T-helper 1 cell (primary cell): ENCODE measurements at regions not wholly inside any gene's neighbourhood (a gene's known extent, or its start where the extent isn't known, plus 50 kb on each side); places are given as distances from the start of the nearest gene placed in this dataset.
"Not testable (repeated sequence)": the region's sequence is repeated elsewhere in the genome, so short reads cannot be mapped to it uniquely, and the experiment has no call there.

ENCODE experiments used
- DNase-seq, 5 donors: peaks; one replicate each; pipeline ENCODE4 v3.0.0-alpha.2; 2012 to 2020

- no peak for DNase-seq
These were observed 96.2 kb downstream of the FASLG start for GRCh38 chr1:172755099-172755498.

DNA sequence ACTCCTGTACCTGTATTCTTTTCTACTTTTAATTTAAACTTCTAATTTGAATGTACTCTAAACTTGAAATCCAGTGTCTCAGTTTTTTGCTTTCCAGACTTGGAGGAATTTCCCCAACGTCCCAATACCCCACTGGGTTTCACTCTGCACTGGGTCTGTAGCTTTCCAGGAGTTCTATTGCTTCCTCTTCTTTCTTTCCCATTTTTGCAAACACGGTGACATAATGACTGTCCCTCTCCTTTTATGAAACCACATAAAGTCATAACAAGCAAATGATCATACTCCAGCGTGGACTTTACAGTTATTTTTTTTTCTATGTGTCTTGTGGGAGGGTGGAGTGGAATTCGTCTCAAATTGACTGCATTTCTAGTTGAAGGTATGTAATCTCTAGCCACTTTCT lies 97.1 kb downstream of the FASLG start:
- no peak for DNase-seq

GRCh38 chr1:172758259-172758658 lies 99.4 kb downstream of the FASLG start:
- no peak for DNase-seq

GRCh38 chr1:172760121-172760520 lies 101.2 kb downstream of the FASLG start:
- no peak for DNase-seq

DNA sequence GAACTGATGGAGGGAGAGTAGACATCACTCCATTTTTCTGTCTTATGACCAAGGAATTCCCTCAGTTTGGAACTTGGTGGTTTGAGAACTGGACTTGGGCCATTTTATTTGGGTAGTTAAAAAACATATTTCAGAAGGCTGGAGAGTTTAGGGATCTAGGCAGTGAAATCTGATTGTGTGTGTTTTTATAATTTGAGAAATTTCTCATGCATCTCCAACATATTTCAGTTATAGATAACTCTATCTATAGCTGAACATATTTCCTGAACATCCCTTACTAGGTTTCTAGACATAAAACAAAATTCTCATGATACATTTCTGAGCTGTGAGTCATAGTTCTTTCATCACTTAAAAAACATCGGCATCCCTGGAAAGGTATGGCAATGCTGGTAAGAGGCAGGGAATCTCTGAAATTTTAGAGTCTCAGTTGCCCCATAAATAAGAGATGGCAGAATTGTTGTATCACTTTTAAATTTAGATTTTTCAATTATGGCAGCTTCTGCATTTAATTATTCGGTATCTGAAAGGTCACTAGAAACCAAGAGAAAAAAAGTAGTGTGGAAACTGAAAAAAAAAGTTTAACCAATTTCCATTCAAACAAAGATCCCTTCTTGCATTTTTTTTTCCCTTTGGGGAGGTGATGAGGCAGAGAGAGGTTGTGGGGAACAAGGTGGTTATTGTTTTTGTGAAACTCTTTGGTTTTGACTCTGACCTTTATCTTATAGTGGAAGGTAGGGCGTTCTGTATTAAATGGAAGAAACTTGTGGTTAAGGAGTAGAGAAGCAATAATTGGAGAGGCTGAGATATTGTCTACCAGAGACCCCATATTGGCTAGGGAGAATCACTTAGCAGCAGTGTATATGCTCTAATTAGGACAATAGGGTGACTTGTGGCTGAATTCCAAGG lies 102.9 kb downstream of the FASLG start:
- DNase-seq = no peak

DNA sequence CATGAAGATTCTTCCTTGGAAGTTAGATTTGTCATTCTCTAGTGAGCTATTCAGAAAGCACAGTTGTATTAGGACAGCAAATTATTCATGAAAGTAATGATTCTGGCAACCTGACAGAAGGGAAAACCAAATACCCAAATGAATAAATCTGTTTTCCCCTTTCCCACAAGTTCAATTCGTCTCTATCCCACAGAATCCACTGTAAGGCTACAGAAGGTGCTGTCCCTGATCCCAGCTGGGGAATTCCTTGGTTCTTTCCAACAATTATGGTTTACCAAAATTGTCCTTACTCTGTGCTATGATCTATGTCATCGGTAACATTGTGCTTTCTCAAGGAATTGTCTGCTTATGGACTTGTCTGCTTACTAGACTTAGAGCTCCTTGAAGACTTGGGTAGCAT lies 104.2 kb downstream of the FASLG start:
- no peak for DNase-seq

- DNase-seq = peak in 1 of 5 donors; percentile 15
These were observed 105.5 kb downstream of the FASLG start for GRCh38 chr1:172764378-172764777.

GRCh38 chr1:172766462-172766861 lies 107.6 kb downstream of the FASLG start:
- DNase-seq = no peak

- DNase-seq = no peak
These were observed 111.2 kb downstream of the FASLG start for GRCh38 chr1:172770071-172770470.

DNA sequence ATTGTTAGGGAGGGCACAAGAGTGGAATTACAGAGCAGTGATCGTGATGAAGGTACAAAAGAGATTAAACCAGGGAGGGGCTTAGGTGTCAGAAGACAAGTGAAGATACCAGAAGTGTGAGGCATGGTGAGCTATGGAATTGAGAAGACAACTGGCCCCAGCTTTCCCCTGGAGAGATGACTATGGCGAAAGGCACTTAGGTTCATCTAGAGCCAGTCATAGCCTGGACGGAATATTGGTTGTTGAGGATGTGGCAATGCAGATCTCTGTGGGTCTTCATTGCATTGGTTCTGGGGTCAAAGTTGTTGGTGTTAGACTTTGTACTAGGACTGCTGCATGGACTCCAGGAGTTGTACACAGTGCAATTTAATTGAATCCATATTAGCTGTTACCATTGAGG lies 115.7 kb downstream of the FASLG start:
- no peak for DNase-seq

GRCh38 chr1:172775606-172776005 lies 116.7 kb downstream of the FASLG start:
- DNase-seq = no peak

- DNase-seq = no peak
These were observed 117.2 kb downstream of the FASLG start for GRCh38 chr1:172776071-172776470.

GRCh38 chr1:172777767-172778166 lies 118.9 kb downstream of the FASLG start:
- DNase-seq = no peak

DNA sequence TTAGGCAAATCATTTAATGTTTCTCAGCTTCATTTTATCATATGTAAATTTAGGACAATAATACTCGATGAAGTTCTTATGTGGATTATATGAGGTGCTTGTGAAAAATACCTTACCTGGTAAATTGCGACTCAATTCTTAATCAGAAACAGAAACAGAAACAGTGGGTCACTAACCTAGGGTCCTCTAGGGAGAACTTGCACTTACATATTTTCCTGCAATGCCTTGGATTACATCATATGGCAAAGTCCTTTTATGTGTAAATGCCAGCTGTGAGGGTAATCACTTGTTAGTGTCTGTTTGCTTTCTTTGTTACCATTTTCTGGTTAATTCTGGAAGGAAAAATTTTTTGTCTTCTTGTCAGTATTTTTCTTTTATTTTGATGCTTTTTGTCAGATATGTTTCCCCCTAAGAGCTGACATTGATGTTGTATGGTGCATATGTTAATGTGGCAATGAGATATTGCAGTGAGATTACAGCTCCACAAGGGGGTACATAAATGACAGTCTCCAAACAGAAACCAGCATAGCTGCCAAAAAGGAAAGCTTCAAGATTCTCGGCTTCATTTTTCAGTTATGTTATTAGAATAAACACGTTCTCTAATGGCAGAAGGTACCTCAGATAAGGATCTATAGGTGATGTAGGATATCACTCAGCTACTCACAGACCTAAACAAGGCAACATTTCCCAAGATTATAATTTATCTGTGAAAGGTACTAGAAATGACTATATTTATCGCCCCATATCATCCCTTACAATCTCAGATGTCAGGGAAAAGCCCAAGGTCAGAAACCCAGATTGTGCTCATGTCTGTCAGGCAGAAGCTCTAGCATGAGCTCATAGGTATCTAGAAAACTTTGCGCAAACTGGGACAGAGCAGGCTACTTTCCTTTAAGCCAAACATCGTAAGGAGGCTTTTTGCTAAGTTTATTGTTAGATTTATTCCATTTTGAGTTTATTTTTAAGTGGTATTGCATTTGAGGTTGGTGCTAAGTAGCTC lies 119.9 kb downstream of the FASLG start:
- peak in 1 of 5 donors; percentile 56 for DNase-seq

GRCh38 chr1:172779491-172779890 lies 120.6 kb downstream of the FASLG start:
- DNase-seq = no peak

GRCh38 chr1:172781513-172782140 lies 122.7 kb downstream of the FASLG start:
- no peak for DNase-seq

DNA sequence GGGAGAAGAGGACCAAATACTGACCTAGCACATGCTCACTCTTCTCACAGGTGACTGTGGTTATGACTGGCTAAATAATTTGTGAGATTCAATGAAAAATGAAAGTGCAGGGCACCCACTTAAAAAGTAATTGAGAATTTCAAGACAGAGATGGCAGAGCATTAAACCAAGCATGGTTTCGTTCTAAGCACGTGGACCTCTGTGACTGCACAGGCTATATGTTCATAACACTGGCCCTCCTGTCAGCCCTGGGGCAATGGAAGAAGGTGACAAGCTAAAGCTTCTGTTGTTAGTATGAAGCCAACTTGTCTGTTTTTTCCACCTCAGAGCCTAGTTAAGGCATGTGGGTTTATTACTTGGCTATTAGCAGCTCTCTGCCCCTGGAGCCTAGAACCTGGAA lies 130.9 kb downstream of the FASLG start:
- DNase-seq = no peak

- no peak for DNase-seq
These were observed 131.3 kb downstream of the FASLG start for GRCh38 chr1:172790245-172790644.

DNA sequence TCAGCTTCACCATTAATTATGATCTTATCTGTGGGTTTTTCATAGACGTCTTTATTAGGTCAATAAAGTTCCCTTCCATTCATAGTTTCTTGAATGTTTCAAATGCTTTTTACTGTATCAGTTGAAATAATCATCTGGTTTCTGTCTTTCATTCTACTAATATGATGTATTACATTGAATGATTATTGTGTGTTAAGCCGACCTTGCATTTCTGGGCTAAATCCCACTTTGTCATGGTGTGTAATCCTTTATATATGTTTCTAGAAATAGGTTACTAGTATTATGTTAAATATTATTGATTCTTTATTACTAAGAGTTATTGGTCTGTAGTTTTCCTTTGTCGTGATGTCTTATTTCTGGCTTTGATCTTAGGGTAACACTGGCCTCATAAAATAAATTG lies 134.9 kb downstream of the FASLG start:
- DNase-seq = no peak

GRCh38 chr1:172795741-172796140 lies 136.8 kb downstream of the FASLG start:
- DNase-seq = no peak

DNA sequence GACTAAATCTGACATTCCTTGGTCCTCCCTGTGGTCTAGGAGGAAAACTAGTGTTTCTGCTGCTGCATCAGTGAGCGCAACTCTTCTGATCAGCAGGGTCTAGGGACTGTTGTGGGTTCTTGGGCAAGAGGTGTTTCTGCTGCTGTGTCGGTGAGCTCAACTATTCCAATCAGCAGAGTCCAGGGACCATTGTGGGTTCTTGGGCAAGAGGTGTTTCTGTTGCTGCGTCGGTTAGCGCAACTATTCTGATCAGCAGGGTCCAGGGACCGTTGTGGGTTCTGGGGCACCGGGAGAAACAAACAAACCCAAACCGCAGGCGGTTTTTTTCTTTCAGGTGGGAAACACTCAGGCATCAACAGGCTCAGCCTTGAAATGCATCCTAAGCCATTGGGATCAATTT lies 140.9 kb downstream of the FASLG start:
- not testable (repeated sequence) for DNase-seq

DNA sequence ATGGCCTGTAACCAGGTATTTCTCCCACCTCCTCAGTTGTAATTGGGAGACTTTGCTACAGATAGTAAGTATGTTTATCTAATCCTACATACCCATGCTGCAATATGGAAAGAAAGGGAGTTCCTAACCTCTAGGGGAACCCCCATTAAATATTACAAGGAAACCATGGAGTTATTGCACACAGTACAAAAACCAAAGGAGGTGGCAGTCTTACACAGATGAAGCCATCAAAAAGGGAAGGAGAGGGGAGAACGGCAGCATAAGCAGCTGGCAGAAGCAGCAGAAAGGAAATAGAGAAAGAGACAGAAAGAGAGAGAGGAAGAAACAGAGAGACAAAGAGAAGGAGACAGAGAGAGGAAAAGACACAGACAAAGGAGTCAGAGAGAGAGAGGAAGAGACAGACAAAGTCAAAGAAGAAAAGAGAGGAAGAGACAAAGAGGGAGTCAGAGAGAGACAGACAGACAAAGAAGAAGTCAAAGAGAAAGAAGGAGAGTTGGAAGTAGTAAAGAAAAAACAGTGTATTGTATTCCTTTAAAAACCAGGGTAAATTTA lies 142.9 kb downstream of the FASLG start:
- DNase-seq = no peak

- DNase-seq = no peak
These were observed 150.8 kb downstream of the FASLG start for GRCh38 chr1:172809750-172810149.
